GM04504 (cell line): ENCODE measurements at regions not wholly inside any gene's neighbourhood (a gene's known extent, or its start where the extent isn't known, plus 50 kb on each side); places are given as distances from the start of the nearest gene placed in this dataset.

Experiments used
- DNase-seq: peaks from one replicate; pipeline ENCODE4 v3.0.0-alpha.2; 2012; ENCODE audit warnings: low read depth

- no peak for DNase-seq
These were observed 63.5 kb upstream of the WDR1 start for GRCh38 chr4:10179957-10180602.

- DNase-seq, result no peak
These were observed 62.2 kb upstream of the WDR1 start for GRCh38 chr4:10178763-10179162.

- DNase-seq, result no peak
These were observed 59.0 kb upstream of the WDR1 start for GRCh38 chr4:10175626-10176025.

- DNase-seq, result no peak
These were observed 57.5 kb upstream of the WDR1 start for GRCh38 chr4:10173754-10174749.

GRCh38 chr4:10173037-10173753 lies 56.6 kb upstream of the WDR1 start:
- no peak for DNase-seq

GRCh38 chr4:10172278-10172921 lies 55.8 kb upstream of the WDR1 start:
- DNase-seq, result no peak

GRCh38 chr4:10171055-10171454 lies 54.5 kb upstream of the WDR1 start:
- no peak for DNase-seq

- DNase-seq, result no peak
These were observed 53.3 kb upstream of the WDR1 start for GRCh38 chr4:10169839-10170387.

GRCh38 chr4:10168151-10168550 lies 51.6 kb upstream of the WDR1 start:
- no peak for DNase-seq

GRCh38 chr4:10167201-10167600 lies 50.6 kb upstream of the WDR1 start:
- no peak for DNase-seq
